ENCODE measurements at regions not wholly inside any gene's neighbourhood (a gene's known extent, or its start where the extent isn't known, plus 50 kb on each side); places are given as distances from the start of the nearest gene placed in this dataset.
"Not testable (repeated sequence)": the region's sequence is repeated elsewhere in the genome, so short reads cannot be mapped to it uniquely, and the experiment has no call there.

GRCh38 chr13:87736849-87737385 lies 65.7 kb downstream of the SLITRK5 start:
- no peak for DNase-seq

DNA sequence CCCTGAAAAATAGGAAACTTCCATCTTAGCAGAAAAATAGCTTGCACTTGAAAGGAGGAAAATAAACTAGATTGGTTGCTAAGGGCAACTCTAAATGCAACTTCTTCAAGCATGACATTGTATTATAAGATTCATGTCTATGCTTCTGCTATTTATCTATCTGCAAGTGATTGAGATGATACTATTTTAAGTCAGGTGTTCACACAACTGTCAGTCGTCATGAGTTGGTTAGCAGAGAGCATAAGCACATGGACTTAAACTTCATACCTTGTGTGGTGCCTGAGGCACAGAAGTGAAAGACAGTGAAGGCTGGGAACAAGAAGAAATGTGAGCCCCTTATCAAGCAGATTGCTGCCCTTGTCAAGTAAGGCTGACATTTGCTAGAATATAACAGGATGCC lies 82.9 kb downstream of the SLITRK5 start:
- no peak for DNase-seq

DNA sequence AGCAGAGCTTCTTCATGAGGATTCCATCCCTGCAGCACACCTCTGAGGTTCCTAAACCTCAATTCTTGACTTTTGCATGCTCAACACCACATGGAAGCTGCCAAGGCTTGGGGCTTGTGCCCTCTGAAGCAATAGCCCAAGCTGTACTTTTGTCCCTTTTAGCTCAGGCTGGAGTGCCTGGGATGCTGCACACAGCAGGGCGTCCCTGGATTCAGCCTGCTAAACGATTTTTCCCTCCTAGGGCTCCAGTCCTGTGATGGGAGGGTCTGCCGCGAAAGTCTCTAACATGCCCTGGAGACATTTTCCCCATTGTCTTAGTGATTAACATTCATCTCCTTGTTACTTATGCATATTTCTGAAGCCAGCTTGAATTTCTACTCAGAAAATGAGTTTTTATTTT lies 98.3 kb downstream of the SLITRK5 start:
- no peak for DNase-seq

GRCh38 chr13:87777387-87777786 lies 106.2 kb downstream of the SLITRK5 start:
- no peak for DNase-seq

DNA sequence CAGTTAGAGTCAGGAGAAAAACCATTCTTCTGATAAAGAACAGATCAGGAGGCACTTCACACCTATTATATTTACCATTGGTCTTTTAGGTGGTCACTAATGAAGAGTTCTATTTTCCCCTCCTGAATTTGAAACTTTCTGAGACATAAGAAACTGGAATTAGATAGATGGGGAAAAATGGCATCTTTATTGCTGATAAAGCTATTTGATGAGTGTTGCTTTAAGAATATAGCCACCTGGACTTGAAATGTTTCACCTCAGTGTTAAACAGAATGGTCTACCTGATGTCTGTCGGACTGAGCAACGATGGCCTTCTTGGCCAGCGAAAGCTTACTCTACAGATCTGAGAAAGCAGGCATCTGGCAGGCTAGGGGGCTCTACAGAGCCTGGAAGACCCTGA lies 107.0 kb downstream of the SLITRK5 start:
- DNase-seq = no peak

- DNase-seq = no peak
These were observed 108.3 kb downstream of the SLITRK5 start for GRCh38 chr13:87779426-87779825.

GRCh38 chr13:87783366-87783765 lies 112.2 kb downstream of the SLITRK5 start:
- DNase-seq = no peak

- DNase-seq = no peak
These were observed 117.2 kb downstream of the SLITRK5 start for GRCh38 chr13:87788363-87788762.

DNA sequence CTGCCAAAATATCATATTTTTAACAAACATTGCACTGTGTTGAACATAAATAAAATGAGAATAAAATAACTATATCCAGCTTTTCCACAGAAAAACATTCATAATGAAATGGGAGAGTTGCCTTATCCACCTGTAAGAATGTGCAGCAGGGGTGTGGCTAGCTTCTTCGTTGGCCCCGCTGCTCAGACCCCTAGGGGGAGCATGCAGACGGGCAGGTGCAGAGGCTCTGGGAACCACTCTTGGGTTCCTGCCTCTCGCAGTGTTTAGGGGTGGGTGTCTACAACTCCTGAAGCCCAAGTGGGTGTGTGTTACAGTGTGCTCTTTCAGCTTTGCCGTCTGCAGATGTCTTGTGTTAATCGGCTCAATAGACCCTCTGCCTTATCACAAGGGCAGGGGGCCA lies 121.7 kb downstream of the SLITRK5 start:
- DNase-seq = no peak

DNA sequence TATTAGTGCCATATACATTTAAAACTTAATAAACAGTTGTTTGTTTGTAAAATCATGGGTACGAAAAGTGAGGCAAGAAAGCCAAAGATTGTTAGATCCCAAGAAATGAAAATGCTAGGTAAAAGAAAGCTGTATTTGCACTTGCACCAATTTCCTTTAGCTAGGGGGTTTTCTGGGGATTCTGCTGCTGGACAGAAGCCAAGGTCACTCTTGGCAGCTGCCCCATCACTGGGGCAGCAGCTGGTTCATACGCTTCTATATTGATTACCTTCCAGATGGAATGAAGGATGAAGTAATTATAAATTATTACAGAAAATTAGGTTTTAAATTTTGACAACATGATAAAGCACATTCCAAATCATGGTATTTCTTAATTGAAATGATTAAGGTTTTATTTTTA lies 127.4 kb downstream of the SLITRK5 start:
- no peak for DNase-seq

- DNase-seq = no peak
These were observed 139.2 kb downstream of the SLITRK5 start for GRCh38 chr13:87810391-87810801.

- no peak for DNase-seq
These were observed 139.8 kb downstream of the SLITRK5 start for GRCh38 chr13:87810920-87811344.

- DNase-seq = no peak
These were observed 143.2 kb downstream of the SLITRK5 start for GRCh38 chr13:87814403-87814802.

- DNase-seq = no peak
These were observed 149.1 kb downstream of the SLITRK5 start for GRCh38 chr13:87820241-87820640.

DNA sequence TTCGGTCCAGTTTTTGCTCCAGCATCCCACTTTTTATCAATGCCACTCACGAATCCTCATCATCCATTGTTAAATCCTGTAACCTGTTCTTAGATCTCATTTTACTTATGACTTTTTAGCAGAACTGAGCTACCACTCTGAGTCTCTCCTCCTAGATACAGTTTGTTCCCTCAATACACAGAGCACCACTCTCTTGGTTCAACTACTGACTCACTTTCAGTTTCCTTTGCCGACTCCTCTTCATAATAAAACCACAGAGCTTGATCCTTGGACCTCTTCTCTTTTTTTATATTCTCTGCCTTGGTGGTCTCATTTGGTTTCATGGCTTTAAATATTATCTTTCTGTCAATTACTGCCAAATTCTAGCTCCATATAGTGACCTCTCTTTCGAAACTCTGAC lies 150.3 kb downstream of the SLITRK5 start:
- DNase-seq = no peak

DNA sequence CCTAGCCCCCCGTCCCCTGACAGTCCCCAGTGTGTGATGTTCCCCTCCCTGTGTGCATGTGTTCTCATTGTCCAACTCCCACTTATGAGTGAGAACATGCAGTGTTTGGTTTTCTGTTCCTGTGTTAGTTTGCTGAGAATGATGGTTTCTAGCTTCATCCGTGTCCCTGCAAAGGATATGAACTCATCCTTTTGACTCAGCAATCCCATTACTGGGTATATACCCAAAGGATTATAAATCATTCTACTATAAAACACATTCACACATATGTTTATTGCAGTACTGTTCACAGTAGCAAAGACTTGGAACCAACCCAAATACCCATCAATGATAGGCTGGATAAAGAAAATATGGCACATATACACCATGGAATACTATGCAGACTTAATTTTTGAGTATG lies 155.1 kb downstream of the SLITRK5 start:
- not testable (repeated sequence) for DNase-seq

GRCh38 chr13:87827479-87827878 lies 156.3 kb downstream of the SLITRK5 start:
- no peak for DNase-seq

DNA sequence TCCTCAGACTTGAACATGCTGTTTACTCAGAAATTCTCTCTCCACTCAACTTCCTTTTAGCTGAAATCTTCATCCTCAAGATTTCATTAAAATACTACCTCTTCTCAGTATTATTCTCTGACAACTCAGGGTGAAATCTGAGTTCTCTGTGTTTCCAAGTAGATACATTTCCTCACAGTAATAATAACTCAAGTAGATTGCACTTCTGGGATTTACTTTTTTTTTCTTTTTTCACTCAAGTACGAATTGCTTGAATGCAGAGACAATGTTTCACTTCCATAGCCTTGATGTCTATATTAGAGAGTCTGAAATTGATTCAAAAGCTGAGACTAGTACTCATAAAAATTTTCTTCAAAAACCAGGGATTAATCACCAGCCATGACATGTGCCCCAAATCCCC lies 166.4 kb downstream of the SLITRK5 start:
- no peak for DNase-seq

GRCh38 chr13:87837946-87838345 lies 166.8 kb downstream of the SLITRK5 start:
- no peak for DNase-seq

DNA sequence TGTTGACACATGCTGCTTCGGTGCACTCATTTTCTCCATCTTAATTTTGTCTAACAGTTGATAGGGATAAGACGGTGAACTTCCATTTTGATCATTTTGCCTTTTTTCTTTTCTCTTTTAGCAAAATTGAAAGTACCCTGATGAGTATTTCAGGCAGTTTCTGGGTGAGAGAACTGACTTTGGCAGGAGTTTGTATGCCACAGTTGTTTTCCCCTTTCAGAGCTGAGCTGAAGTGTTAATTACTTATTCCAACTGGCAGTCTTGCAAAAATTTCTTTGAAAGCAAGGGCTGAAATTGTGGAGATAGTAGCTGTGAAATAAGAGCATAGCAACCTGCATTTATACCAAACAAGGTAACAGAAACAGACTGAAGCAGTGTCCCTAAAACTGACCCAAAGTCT lies 180.2 kb downstream of the SLITRK5 start:
- DNase-seq = no peak

DNA sequence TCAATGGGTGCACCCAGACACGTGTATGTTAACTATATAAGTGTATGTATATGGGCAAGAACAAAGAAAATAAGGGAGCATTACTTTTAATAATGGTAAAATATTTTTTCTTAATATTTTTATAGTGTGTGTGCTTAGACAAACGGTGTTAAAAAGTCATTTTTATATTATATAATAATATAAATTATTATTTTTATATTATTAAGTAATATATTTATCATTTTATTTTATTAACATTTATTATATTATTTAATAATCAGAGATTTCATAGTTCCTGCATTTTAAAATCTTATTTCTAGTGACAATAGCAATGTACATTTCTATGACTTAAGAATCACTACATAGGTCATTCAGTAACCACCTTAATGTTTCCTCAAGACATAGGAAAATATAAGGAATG lies 184.4 kb downstream of the SLITRK5 start:
- no peak for DNase-seq

GRCh38 chr13:87859261-87859660 lies 188.1 kb downstream of the SLITRK5 start:
- no peak for DNase-seq

DNA sequence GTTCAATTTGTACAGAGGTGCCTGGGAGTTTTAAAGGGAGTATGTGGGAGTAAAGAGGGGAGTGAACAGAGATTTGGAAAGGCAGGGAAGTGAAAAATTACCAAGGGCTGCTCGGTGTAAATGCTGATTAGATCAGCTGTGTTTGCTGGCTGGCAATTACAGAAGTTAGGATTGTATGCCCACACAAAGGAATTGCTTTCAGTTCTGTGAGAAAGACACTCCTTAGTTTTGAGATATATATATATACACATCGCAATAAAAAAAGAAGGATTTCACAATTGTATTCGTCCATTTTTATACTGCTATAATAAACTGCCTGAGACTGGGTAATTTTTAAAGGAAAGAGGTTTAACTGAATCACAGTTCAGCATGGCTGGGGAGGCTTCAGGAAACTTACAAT lies 196.3 kb downstream of the SLITRK5 start:
- DNase-seq = no peak

- no peak for DNase-seq
These were observed 197.6 kb downstream of the SLITRK5 start for GRCh38 chr13:87868731-87869130.

DNA sequence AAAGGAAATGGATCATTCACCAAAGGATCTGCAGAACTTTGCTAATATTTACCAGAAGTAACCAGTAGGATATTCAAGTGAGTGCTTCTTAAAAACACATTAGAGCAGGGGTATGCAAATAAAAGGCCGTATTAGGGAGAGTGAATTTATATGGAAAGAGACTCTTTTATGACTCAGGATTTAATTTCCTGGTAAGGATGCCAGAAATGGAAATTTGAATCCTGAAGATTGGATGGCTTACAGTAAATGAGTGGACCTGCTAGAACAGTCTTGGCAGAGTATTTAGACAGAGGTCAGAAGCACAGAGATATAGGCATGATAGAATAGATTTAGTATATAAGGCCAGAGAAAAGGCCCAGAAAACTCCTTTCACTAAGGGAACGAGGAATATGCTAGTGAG lies 201.6 kb downstream of the SLITRK5 start:
- no peak for DNase-seq

GRCh38 chr13:87877477-87877876 lies 206.3 kb downstream of the SLITRK5 start:
- DNase-seq = no peak

Data from activated CD4-positive, alpha-beta T cell treated with anti-CD3 and anti-CD28 coated beads for 48 hours (primary cell).